ENCODE measurements at regions not wholly inside any gene's neighbourhood (a gene's known extent, or its start where the extent isn't known, plus 50 kb on each side); places are given as distances from the start of the nearest gene placed in this dataset.

GRCh38 chr4:171202908-171203307 is 610.3 kb upstream of the GALNTL6 start:
- TF ChIP-seq CTCF (IDR thresholded peaks at IDR 0.05) (no peak), POLR2AphosphoS5 (IDR thresholded peaks at IDR 0.05) (no peak)
